ENCODE measurements at regions not wholly inside any gene's neighbourhood (a gene's known extent, or its start where the extent isn't known, plus 50 kb on each side); places are given as distances from the start of the nearest gene placed in this dataset.

GRCh38 chr2:65881592-65881991, 449.2 kb upstream of the SPRED2 start:
- Histone ChIP-seq H3K27me3 (no peaks in the 10 kb centered on the region), H3K4me1 (no peaks in the 10 kb centered on the region), H3K4me3 (replicated peaks in 1 of 3) (no peak overlapping the region), H3K9me3 (no peaks in the 10 kb centered on the region), H3K27ac (no peak overlapping the region), H3K36me3 (no peaks in the 10 kb centered on the region)
- DNase-seq: no peak
- 40 to 52% methylated on average over 1 of the region's 1 CpG for WGBS, 2 donors
- no peak for TF ChIP-seq POLR2A (IDR thresholded peaks at IDR 0.05)
- TF ChIP-seq CTCF (IDR thresholded peaks at IDR 0.05): no peak
- intact Hi-C loops (cut with DNase I): no loop called here

GRCh38 chr2:65880436-65880835, 448.0 kb upstream of the SPRED2 start:
- no peak overlapping the region for H3K27ac ChIP-seq

GRCh38 chr2:65878011-65878340, 445.6 kb upstream of the SPRED2 start:
- DNase-seq: no peak
- Histone ChIP-seq H3K36me3 (no peaks in the 10 kb centered on the region), H3K4me3 (replicated peaks in 1 of 3) (no peak overlapping the region), H3K27ac (no peak overlapping the region), H3K9me3 (no peaks in the 10 kb centered on the region), H3K27me3 (no peaks in the 10 kb centered on the region), H3K4me1 (no peaks in the 10 kb centered on the region)
- TF ChIP-seq CTCF (IDR thresholded peaks at IDR 0.05): no peak
- no peak for TF ChIP-seq POLR2A (IDR thresholded peaks at IDR 0.05)
- intact Hi-C loops (cut with DNase I): no loop called here
- 41 to 45% methylated on average over 3 of the region's 3 CpGs for WGBS, 2 donors

More at GRCh38 chr2:65880436-65880835, 448.0 kb upstream of the SPRED2 start:
- 89% methylated on average over 8 of the region's 8 CpGs for WGBS, 2 donors
- no peaks in the 10 kb centered on the region for H3K27me3 ChIP-seq
- no peak for DNase-seq
- H3K36me3 ChIP-seq: no peaks in the 10 kb centered on the region
- no peak overlapping the region for H3K4me3 ChIP-seq (replicated peaks in 1 of 3)
- no peaks in the 10 kb centered on the region for H3K9me3 ChIP-seq
- TF ChIP-seq POLR2A (IDR thresholded peaks at IDR 0.05) (no peak), CTCF (IDR thresholded peaks at IDR 0.05) (no peak)
- no peaks in the 10 kb centered on the region for H3K4me1 ChIP-seq
- intact Hi-C loops (cut with DNase I): no loop called here

GRCh38 chr2:65877331-65878010, 445.1 kb upstream of the SPRED2 start:
- DNase-seq: no peak
- intact Hi-C loops (cut with DNase I): no loop called here
- no peaks in the 10 kb centered on the region for H3K27me3 ChIP-seq
- no peaks in the 10 kb centered on the region for H3K36me3 ChIP-seq
- no peak overlapping the region for H3K4me3 ChIP-seq (replicated peaks in 1 of 3)
- H3K27ac ChIP-seq: no peak overlapping the region
- WGBS, 2 donors: 64 to 78% methylated on average over 7 of the region's 7 CpGs
- no peaks in the 10 kb centered on the region for H3K9me3 ChIP-seq
- TF ChIP-seq CTCF (IDR thresholded peaks at IDR 0.05) (no peak), POLR2A (IDR thresholded peaks at IDR 0.05) (no peak)
- no peaks in the 10 kb centered on the region for H3K4me1 ChIP-seq

GRCh38 chr2:65876114-65876513, 443.7 kb upstream of the SPRED2 start:
- no peak for DNase-seq
- Histone ChIP-seq H3K27me3 (no peaks in the 10 kb centered on the region), H3K9me3 (no peaks in the 10 kb centered on the region), H3K27ac (no peak overlapping the region), H3K36me3 (no peaks in the 10 kb centered on the region), H3K4me3 (replicated peaks in 1 of 3) (no peak overlapping the region), H3K4me1 (no peaks in the 10 kb centered on the region)
- intact Hi-C loops (cut with DNase I): no loop called here
- TF ChIP-seq POLR2A (IDR thresholded peaks at IDR 0.05) (no peak), CTCF (IDR thresholded peaks at IDR 0.05) (no peak)
- 42 to 56% methylated on average over 2 of the region's 2 CpGs for WGBS, 2 donors
